HepG2 (cell line): ENCODE measurements at regions not wholly inside any gene's neighbourhood (a gene's known extent, or its start where the extent isn't known, plus 50 kb on each side); places are given as distances from the start of the nearest gene placed in this dataset.

Source experiments
- ADNP ChIP-seq: sonication (generic); formaldehyde crosslinking; IDR thresholded peaks from 2 replicates; pipeline ENCODE4 v1.4.0; 2020; ENCODE audit warnings: missing genetic modification reagents
- MTA3 ChIP-seq: sonication (generic); formaldehyde crosslinking; IDR thresholded peaks from 2 replicates; pipeline ENCODE4 v1.4.0; 2020; ENCODE audit warnings: missing genetic modification reagents
- ZNF274 ChIP-seq: sonication (generic); formaldehyde crosslinking; IDR thresholded peaks from 2 replicates; pipeline ENCODE4 v1.5.1; 2020; ENCODE audit warnings: mild to moderate bottlenecking, missing genetic modification reagents
- ZSCAN29 ChIP-seq: sonication (generic); formaldehyde crosslinking; conservative IDR thresholded peaks from 2 replicates; pipeline ENCODE4 v1.4.0; 2020; ENCODE audit warnings: mild to moderate bottlenecking, missing genetic modification reagents

DNA sequence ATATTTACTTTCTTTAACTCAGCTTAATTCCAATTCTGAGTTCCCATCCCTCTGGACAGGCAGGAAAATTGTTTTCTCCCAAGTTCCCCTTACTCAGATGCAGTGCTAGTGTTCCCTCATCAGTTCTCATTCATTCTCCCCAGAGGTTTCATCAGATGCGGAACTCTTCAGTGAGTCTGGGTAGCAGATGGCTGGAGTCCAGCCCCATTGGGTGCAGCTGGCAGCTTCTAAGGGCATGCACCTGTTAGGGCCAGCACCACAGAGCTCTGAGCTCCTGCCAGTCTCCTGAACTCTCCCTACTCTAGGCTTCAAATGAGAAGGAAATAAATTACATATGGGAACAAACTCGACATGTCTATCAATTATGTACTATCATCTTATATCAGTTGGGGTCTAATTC lies 76.6 kb downstream of the SOD2 start:
- TF ChIP-seq ZNF274 (CRISPR knock-in tag) (no peak), ADNP (CRISPR knock-in tag) (no peak), ZSCAN29 (CRISPR knock-in tag) (no peak), MTA3 (CRISPR knock-in tag) (no peak)
